ENCODE measurements at regions not wholly inside any gene's neighbourhood (a gene's known extent, or its start where the extent isn't known, plus 50 kb on each side); places are given as distances from the start of the nearest gene placed in this dataset.

- TF ChIP-seq CTCF (IDR thresholded peaks at IDR 0.05 in 4 of 5, conservative IDR thresholded peaks at IDR 0.05 in 1 of 5) (no peak), POLR2A (IDR thresholded peaks at IDR 0.05) (no peak)
Observed at GRCh38 chr18:46312221-46312620, 208.0 kb downstream of the HAUS1 start.
